H1 (cell line): ENCODE measurements at regions not wholly inside any gene's neighbourhood (a gene's known extent, or its start where the extent isn't known, plus 50 kb on each side); places are given as distances from the start of the nearest gene placed in this dataset.

ENCODE experiments used
- CHD1 ChIP-seq: IDR thresholded peaks from 2 replicates; pipeline ENCODE4 v1.6.1; 2012; ENCODE audit warnings: low read depth, low read length, improper control_type of control experiment
- CHD7 ChIP-seq: fragments of 300-600 bp; sonication (generic); IDR thresholded peaks from 2 replicates; pipeline ENCODE4 v1.7.1; 2012; ENCODE audit warnings: low read length, moderate library complexity, mild to moderate bottlenecking, inconsistent platforms; ENCODE audit not compliant: insufficient replicate concordance
- SIX5 ChIP-seq: IDR thresholded peaks from 2 replicates; pipeline ENCODE4 v1.6.1; 2011; ENCODE audit warnings: mild to moderate bottlenecking, low read depth, low read length

DNA sequence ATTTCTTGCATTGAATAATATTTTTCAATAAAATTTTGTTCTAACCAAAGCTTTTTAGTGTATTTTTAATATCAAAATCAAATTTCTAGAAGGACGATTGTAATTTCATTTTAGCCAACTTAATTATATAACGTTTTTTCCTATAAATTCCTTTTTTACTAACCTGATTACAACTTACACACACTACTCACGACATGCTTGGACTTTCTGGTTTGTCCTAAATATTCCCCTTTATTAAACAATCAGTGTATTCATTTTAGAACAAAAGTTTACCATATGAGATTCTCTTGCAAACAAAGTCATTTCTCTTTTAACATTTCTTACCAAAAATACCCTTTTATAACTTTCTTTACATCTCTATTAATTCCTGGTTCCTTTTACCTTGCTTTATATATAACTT is 173.7 kb downstream of the PWWP3B start (continued):
- no peak for TF ChIP-seq CHD7
- TF ChIP-seq SIX5, result no peak
- no peak for TF ChIP-seq CHD1
